GM12878 (cell line): ENCODE measurements at regions not wholly inside any gene's neighbourhood (a gene's known extent, or its start where the extent isn't known, plus 50 kb on each side); places are given as distances from the start of the nearest gene placed in this dataset.

ENCODE experiments used
- EP300 ChIP-seq, 2 experiments: fragments of 150-350 bp in 1 of 2; IDR thresholded peaks; 2 replicates each; pipeline ENCODE4 v1.6.1; 2011 to 2012; ENCODE audit warnings: low read depth in 2 of 2, low read length in 2 of 2, borderline replicate concordance in 1 of 2, improper control_type of control experiment in 1 of 2, inconsistent platforms in 1 of 2; ENCODE audit not compliant: control insufficient read depth in 1 of 2
- ESRRA ChIP-seq: IDR thresholded peaks from 2 replicates; pipeline ENCODE4 v1.6.1; 2012; ENCODE audit warnings: mild to moderate bottlenecking, low read length, improper control_type of control experiment
- IRF4 ChIP-seq: IDR thresholded peaks from 2 replicates; pipeline ENCODE4 v1.6.1; 2011; ENCODE audit warnings: low read depth, low read length
- KLF5 ChIP-seq: fragments of 450-650 bp; IDR thresholded peaks from 2 replicates; pipeline ENCODE4 v1.6.1; 2014; ENCODE audit warnings: mild to moderate bottlenecking; ENCODE audit not compliant: partially characterized antibody
- POLR2A ChIP-seq: IDR thresholded peaks from 2 replicates; pipeline ENCODE4 v1.6.1; 2011; ENCODE audit warnings: low read depth, mild to moderate bottlenecking, low read length
- TCF12 ChIP-seq: IDR thresholded peaks from 2 replicates; pipeline ENCODE4 v1.6.1; 2011; ENCODE audit warnings: low read depth, mild to moderate bottlenecking, low read length
- TCF7 ChIP-seq: IDR thresholded peaks from 2 replicates; pipeline ENCODE4 v1.6.1; 2014; ENCODE audit warnings: antibody characterized with exemption, borderline replicate concordance
- TF ChIP-seq, protein P1 (sequence below): IDR thresholded peaks from 2 replicates; pipeline ENCODE4 v1.6.1; 2012; ENCODE audit warnings: low read depth, low read length, improper control_type of control experiment

DNA sequence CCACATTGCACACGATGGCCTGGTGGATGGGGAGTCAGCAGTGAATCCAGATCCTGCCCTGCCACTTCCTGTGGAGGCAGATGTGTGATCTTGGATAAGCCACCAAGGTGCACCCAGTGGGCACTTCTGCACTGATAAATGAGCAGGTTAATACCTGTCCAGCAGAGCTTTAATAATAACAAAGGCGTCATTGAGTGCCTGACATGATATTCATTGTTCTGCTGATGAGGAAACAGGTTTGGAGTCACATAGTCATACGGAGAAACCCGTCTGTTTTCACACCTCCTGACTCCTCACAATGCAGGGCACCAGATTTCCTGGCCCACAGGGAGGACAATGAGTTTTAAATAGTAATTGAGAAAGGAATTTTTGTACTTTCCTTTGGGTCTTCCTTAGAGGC is 324.6 kb upstream of the CDH5 start:
- TF ChIP-seq ESRRA (no peak), TCF7 (no peak), POLR2A (no peak), TCF12 (no peak), EP300 (IDR thresholded peaks at IDR 0.05; ENCODE audit: borderline replicate concordance in 1 of 2, control insufficient read depth in 1 of 2, low read depth in 2 of 2, low read length in 2 of 2) (no peak), KLF5 (no peak), IRF4 (no peak)
- TF ChIP-seq, protein P1, sequence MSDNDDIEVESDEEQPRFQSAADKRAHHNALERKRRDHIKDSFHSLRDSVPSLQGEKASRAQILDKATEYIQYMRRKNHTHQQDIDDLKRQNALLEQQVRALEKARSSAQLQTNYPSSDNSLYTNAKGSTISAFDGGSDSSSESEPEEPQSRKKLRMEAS, result no peak
